Choroid plexus epithelial cell (primary cell): ENCODE measurements at regions not wholly inside any gene's neighbourhood (a gene's known extent, or its start where the extent isn't known, plus 50 kb on each side); places are given as distances from the start of the nearest gene placed in this dataset.

Experiments used
- DNase-seq: peaks from one replicate; pipeline ENCODE4 v3.0.0-alpha.2; 2010; ENCODE audit warnings: low read depth
- H3K4me3 ChIP-seq: 2 replicates; pipeline ENCODE4 v1.5.1; 2011; ENCODE audit warnings: low read depth, mild to moderate bottlenecking, control low read depth, low read length, moderate library complexity
- CTCF ChIP-seq: conservative IDR thresholded peaks from 2 replicates; pipeline ENCODE4 v1.5.1; 2011; ENCODE audit warnings: low read depth, mild to moderate bottlenecking, control low read depth, inconsistent platforms, low read length, moderate library complexity

- H3K4me3 ChIP-seq, result no peak overlapping the region
- DNase-seq, result no peak
- TF ChIP-seq CTCF, result no peak
These were observed 81.6 kb upstream of the SYT6 start for GRCh38 chr1:114235281-114235680.

- TF ChIP-seq CTCF, result no peak
- DNase-seq, result no peak
- no peak overlapping the region for H3K4me3 ChIP-seq
These were observed 80.9 kb upstream of the SYT6 start for GRCh38 chr1:114234408-114235124.

- no peak overlapping the region for H3K4me3 ChIP-seq
- no peak for TF ChIP-seq CTCF
- no peak for DNase-seq
These were observed 79.0 kb upstream of the SYT6 start for GRCh38 chr1:114232691-114233090.

GRCh38 chr1:114231301-114231700, 77.6 kb upstream of the SYT6 start:
- DNase-seq, result no peak
- H3K4me3 ChIP-seq, result no peak overlapping the region
- no peak for TF ChIP-seq CTCF

GRCh38 chr1:114229368-114229767, 75.7 kb upstream of the SYT6 start:
- no peak overlapping the region for H3K4me3 ChIP-seq
- no peak for TF ChIP-seq CTCF
- DNase-seq, result no peak

- H3K4me3 ChIP-seq, result no peak overlapping the region
- no peak for DNase-seq
- TF ChIP-seq CTCF, result no peak
These were observed 73.4 kb upstream of the SYT6 start for GRCh38 chr1:114227059-114227458.

- H3K4me3 ChIP-seq, result no peak overlapping the region
- TF ChIP-seq CTCF, result no peak
- no peak for DNase-seq
These were observed 70.7 kb upstream of the SYT6 start for GRCh38 chr1:114224196-114224907.
